Erythroblast (primary cell): ENCODE measurements at regions not wholly inside any gene's neighbourhood (a gene's known extent, or its start where the extent isn't known, plus 50 kb on each side); places are given as distances from the start of the nearest gene placed in this dataset.

Experiments
- GATA1 ChIP-seq: IDR thresholded peaks from 2 replicates; pipeline ENCODE4 v1.6.1; 2011; ENCODE audit warnings: low read depth, mild to moderate bottlenecking, control low read depth, low read length, moderate library complexity
- POLR2A ChIP-seq: IDR thresholded peaks from 2 replicates; pipeline ENCODE4 v1.6.1; 2011; ENCODE audit warnings: mild to moderate bottlenecking, low read length

DNA sequence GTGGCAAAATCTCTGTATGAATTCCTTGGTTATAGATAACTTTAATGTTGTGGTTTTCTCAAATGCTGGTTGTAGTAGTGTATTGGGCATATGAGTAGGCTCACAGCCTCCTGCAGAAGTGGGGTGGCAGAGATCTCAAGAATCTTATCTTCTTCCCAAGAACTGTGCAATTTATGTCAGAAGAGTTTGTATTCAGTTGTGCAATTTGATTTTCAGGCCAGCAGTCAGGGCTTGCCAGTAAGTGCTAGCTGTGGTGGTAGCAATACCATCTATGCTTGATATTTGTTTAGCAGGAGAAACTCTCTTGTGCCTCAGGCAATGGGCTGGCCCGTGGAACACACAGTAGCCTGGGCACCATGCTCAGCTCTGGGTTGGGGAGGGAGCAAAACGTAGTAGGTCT lies 58.4 kb upstream of the GOLIM4 start:
- TF ChIP-seq POLR2A = no peak
- TF ChIP-seq GATA1 = no peak
